ENCODE measurements at regions not wholly inside any gene's neighbourhood (a gene's known extent, or its start where the extent isn't known, plus 50 kb on each side); places are given as distances from the start of the nearest gene placed in this dataset.

DNA sequence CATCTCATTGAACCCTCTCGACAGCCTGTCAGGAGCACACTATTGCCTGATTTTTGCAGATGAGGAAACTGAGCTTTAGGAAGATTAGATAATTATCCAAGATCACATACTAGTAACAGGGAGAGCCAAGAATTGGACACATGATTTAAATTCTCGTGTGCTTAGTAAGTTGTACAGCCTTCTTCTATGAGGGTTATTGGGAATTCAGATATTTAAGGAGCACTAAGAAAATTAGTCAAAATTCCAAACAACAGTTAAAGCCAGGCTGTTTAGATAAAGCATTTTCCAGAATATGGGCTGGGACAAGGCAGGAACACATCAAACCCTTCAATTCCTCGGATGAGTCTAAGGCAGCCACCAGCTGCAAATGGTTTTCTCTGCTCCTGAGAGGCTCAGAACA lies 148.8 kb downstream of the TMEM30B start:
- Histone ChIP-seq H3K4me3 (ENCODE audit: low read depth in 1 of 3, low read length in 3 of 3) (no peak overlapping the region), H3K27me3 (ENCODE audit: control insufficient read depth in 4 of 4, insufficient read depth in 4 of 4, low read length in 3 of 4) (no peaks in the 10 kb centered on the region), H3K27ac (ENCODE audit: low read depth in 1 of 2, low read length in 2 of 2) (no peak overlapping the region), H3K4me1 (ENCODE audit: control insufficient read depth in 4 of 4, insufficient read depth in 4 of 4, low read length in 3 of 4) (no peaks in the 10 kb centered on the region), H3K9me3 (ENCODE audit: control insufficient read depth in 4 of 4, low read length in 3 of 4) (no peaks in the 10 kb centered on the region), H3K9ac (ENCODE audit: low read depth in 1 of 2, low read length in 2 of 2) (no peak overlapping the region), H3K36me3 (ENCODE audit: control insufficient read depth in 4 of 4, insufficient read depth in 3 of 4, low read depth in 1 of 4, low read length in 3 of 4) (no peaks in the 10 kb centered on the region)
- no peak for DNase-seq (ENCODE audit: low spot score)
- WGBS, result 85% methylated on average over 3 of the region's 3 CpGs
- TF ChIP-seq, protein P1, sequence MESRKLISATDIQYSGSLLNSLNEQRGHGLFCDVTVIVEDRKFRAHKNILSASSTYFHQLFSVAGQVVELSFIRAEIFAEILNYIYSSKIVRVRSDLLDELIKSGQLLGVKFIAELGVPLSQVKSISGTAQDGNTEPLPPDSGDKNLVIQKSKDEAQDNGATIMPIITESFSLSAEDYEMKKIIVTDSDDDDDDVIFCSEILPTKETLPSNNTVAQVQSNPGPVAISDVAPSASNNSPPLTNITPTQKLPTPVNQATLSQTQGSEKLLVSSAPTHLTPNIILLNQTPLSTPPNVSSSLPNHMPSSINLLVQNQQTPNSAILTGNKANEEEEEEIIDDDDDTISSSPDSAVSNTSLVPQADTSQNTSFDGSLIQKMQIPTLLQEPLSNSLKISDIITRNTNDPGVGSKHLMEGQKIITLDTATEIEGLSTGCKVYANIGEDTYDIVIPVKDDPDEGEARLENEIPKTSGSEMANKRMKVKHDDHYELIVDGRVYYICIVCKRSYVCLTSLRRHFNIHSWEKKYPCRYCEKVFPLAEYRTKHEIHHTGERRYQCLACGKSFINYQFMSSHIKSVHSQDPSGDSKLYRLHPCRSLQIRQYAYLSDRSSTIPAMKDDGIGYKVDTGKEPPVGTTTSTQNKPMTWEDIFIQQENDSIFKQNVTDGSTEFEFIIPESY (IDR thresholded peaks at IDR 0.05), result no peak
- TF ChIP-seq FOXA2 (IDR thresholded peaks at IDR 0.05), result no peak
- TF ChIP-seq SP1 (IDR thresholded peaks at IDR 0.05), result no peak
- no peak for TF ChIP-seq JUND (IDR thresholded peaks at IDR 0.05)
- no peak for TF ChIP-seq HNF4A (conservative IDR thresholded peaks at IDR 0.05)

GRCh38 chr14:61130512-61131260 lies 149.6 kb downstream of the SLC38A6 start:
- no peaks in the 10 kb centered on the region for H3K4me1 ChIP-seq (ENCODE audit: control insufficient read depth in 4 of 4, insufficient read depth in 4 of 4, low read length in 3 of 4)
- H3K9me3 ChIP-seq (ENCODE audit: control insufficient read depth in 4 of 4, low read length in 3 of 4), result no peaks in the 10 kb centered on the region
- DNase-seq (ENCODE audit: low spot score), result no peak
- TF ChIP-seq NR2F2 (IDR thresholded peaks at IDR 0.05), result no peak
- TF ChIP-seq, protein P2, sequence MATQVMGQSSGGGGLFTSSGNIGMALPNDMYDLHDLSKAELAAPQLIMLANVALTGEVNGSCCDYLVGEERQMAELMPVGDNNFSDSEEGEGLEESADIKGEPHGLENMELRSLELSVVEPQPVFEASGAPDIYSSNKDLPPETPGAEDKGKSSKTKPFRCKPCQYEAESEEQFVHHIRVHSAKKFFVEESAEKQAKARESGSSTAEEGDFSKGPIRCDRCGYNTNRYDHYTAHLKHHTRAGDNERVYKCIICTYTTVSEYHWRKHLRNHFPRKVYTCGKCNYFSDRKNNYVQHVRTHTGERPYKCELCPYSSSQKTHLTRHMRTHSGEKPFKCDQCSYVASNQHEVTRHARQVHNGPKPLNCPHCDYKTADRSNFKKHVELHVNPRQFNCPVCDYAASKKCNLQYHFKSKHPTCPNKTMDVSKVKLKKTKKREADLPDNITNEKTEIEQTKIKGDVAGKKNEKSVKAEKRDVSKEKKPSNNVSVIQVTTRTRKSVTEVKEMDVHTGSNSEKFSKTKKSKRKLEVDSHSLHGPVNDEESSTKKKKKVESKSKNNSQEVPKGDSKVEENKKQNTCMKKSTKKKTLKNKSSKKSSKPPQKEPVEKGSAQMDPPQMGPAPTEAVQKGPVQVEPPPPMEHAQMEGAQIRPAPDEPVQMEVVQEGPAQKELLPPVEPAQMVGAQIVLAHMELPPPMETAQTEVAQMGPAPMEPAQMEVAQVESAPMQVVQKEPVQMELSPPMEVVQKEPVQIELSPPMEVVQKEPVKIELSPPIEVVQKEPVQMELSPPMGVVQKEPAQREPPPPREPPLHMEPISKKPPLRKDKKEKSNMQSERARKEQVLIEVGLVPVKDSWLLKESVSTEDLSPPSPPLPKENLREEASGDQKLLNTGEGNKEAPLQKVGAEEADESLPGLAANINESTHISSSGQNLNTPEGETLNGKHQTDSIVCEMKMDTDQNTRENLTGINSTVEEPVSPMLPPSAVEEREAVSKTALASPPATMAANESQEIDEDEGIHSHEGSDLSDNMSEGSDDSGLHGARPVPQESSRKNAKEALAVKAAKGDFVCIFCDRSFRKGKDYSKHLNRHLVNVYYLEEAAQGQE (IDR thresholded peaks at IDR 0.05), result no peak
- TF ChIP-seq HNF4A (conservative IDR thresholded peaks at IDR 0.05), result no peak
- TF ChIP-seq MAX (IDR thresholded peaks at IDR 0.05), result no peak
- TF ChIP-seq ATF3 (IDR thresholded peaks at IDR 0.05), result no peak
- no peak for TF ChIP-seq RXRA (IDR thresholded peaks at IDR 0.05)
- TF ChIP-seq GABPA (IDR thresholded peaks at IDR 0.05 in 1 of 2, conservative IDR thresholded peaks at IDR 0.05 in 1 of 2), result no peak
- no peak for TF ChIP-seq EGR1 (IDR thresholded peaks at IDR 0.05; ENCODE audit: low read depth in 2 of 2)
- no peak for TF ChIP-seq TAF1 (conservative IDR thresholded peaks at IDR 0.05)
- no peak for TF ChIP-seq FOXA2 (IDR thresholded peaks at IDR 0.05)
- no peak for TF ChIP-seq RAD21 (IDR thresholded peaks at IDR 0.05)
- TF ChIP-seq, protein P1 (IDR thresholded peaks at IDR 0.05), result no peak
- TF ChIP-seq YY1 (IDR thresholded peaks at IDR 0.05), result no peak
- TF ChIP-seq SP1 (IDR thresholded peaks at IDR 0.05), result no peak
- no peak for TF ChIP-seq JUND (IDR thresholded peaks at IDR 0.05)
- no peak for TF ChIP-seq CTCF (IDR thresholded peaks at IDR 0.05; ENCODE audit: low read depth, low read length, missing input control)
- TF ChIP-seq HNF4G (IDR thresholded peaks at IDR 0.05), result no peak
- no peak for TF ChIP-seq FOXA1 (IDR thresholded peaks at IDR 0.05)
- H3K4me3 ChIP-seq (ENCODE audit: low read depth in 1 of 3, low read length in 3 of 3), result no peak overlapping the region
- H3K9ac ChIP-seq (ENCODE audit: low read depth in 1 of 2, low read length in 2 of 2), result no peak overlapping the region
- 82% methylated on average over 10 of the region's 10 CpGs for WGBS
- no peaks in the 10 kb centered on the region for H3K36me3 ChIP-seq (ENCODE audit: control insufficient read depth in 4 of 4, insufficient read depth in 3 of 4, low read depth in 1 of 4, low read length in 3 of 4)
- no peak overlapping the region for H3K27ac ChIP-seq (ENCODE audit: low read depth in 1 of 2, low read length in 2 of 2)
- no peaks in the 10 kb centered on the region for H3K27me3 ChIP-seq (ENCODE audit: control insufficient read depth in 4 of 4, insufficient read depth in 4 of 4, low read length in 3 of 4)

Data from liver (tissue), 8 donors.